ENCODE measurements at regions not wholly inside any gene's neighbourhood (a gene's known extent, or its start where the extent isn't known, plus 50 kb on each side); places are given as distances from the start of the nearest gene placed in this dataset.

DNA sequence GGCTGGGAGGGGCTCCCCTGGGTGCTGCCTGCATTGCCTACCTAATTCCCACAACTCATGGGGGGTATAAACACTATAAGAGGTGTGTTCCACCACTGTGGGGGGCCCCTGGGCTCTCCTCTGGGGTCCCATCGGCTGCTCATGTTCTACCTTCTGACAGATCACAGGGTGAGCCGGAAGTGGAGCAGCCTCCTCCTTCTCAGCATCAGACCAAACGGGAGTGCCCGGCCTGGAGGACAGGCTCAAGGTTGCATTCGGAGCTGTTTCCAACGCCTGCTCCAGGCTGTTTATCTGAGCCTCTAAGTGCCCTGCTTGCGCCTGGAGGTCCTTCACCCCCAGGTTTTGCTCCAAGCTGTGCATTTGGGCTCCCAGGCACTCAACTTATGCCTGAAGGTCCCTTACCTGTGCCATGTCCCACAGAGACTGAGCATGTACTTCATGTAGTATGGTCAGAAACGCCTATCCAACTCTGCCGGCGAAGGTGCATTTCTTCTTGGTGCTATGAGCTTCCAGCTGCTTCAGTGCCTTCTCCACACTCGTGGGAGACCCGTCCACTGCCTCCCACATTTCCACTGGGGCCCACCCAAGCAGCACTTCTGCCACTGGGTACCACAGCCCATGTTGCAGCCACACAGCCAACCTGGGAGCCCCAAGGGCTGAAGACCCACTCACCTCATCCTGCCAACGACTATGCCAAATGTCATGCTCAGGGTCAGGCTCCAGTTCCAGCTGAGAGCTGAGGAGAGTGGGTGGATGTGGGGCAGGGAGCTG is 232.1 kb downstream of the IGSF11 start:
- TF ChIP-seq, protein P1, sequence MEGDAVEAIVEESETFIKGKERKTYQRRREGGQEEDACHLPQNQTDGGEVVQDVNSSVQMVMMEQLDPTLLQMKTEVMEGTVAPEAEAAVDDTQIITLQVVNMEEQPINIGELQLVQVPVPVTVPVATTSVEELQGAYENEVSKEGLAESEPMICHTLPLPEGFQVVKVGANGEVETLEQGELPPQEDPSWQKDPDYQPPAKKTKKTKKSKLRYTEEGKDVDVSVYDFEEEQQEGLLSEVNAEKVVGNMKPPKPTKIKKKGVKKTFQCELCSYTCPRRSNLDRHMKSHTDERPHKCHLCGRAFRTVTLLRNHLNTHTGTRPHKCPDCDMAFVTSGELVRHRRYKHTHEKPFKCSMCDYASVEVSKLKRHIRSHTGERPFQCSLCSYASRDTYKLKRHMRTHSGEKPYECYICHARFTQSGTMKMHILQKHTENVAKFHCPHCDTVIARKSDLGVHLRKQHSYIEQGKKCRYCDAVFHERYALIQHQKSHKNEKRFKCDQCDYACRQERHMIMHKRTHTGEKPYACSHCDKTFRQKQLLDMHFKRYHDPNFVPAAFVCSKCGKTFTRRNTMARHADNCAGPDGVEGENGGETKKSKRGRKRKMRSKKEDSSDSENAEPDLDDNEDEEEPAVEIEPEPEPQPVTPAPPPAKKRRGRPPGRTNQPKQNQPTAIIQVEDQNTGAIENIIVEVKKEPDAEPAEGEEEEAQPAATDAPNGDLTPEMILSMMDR (conservative IDR thresholded peaks at IDR 0.05): no peak
- H3K9me3 ChIP-seq (ENCODE audit: control insufficient read depth, low read length): peaks cover 5% of the 10 kb centered on the region
- peaks cover 72% of the 10 kb centered on the region for H3K36me3 ChIP-seq (ENCODE audit: control insufficient read depth, insufficient read depth, low read length)
- Mint-ChIP-seq H3K4me1 (peaks cover 8% of the 10 kb centered on the region), H3K36me3 (ENCODE audit: low read depth) (peaks cover 2% of the 10 kb centered on the region), H3K27ac (no peak overlapping the region), H3K9me3 (peaks cover 7% of the 10 kb centered on the region), H3K4me3 (no peak overlapping the region), H3K27me3 (ENCODE audit: insufficient read depth) (no peaks in the 10 kb centered on the region)
- H3K27ac ChIP-seq (ENCODE audit: low read depth, low read length): no peak overlapping the region
- WGBS, 2 experiments (ENCODE audit: insufficient coverage in 1 of 2, insufficient read length in 1 of 2): 91% methylated on average over 7 to 13 of the region's 13 CpGs
- no peak overlapping the region for H3K9ac ChIP-seq (ENCODE audit: extremely low read depth, low read length, poor library complexity, severe bottlenecking)
- DNase-seq: no peak
- no peaks in the 10 kb centered on the region for H3K27me3 ChIP-seq (ENCODE audit: control insufficient read depth, insufficient read depth, low read length, poor library complexity, severe bottlenecking)
- peaks cover 4% of the 10 kb centered on the region for H3K4me1 ChIP-seq (ENCODE audit: control insufficient read depth, insufficient read depth, low read length)
- no peak overlapping the region for H3K4me3 ChIP-seq (ENCODE audit: low read length)

DNA sequence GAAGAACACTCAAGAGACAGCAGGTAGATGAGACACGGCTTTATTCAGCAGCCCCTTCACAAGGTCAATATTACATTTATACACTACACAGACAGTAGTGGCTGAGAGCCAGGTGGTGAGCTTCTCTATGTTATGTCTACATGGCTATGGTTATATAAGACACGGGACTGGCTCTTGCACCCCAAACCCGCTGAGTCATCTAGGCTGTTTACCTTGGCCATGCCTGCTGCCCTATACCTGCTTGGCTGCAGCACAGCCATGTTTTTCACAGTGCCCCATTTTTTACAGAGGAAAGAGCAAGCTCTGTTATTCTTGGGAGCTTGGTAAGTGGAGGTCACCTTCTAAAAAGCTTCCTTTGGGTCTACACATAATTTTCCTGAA is 231.6 kb downstream of the IGSF11 start:
- Histone ChIP-seq H3K36me3 (ENCODE audit: control insufficient read depth, insufficient read depth, low read length) (peaks cover 72% of the 10 kb centered on the region), H3K9ac (ENCODE audit: extremely low read depth, low read length, poor library complexity, severe bottlenecking) (no peak overlapping the region), H3K4me3 (ENCODE audit: low read length) (no peak overlapping the region), H3K4me1 (ENCODE audit: control insufficient read depth, insufficient read depth, low read length) (peaks cover 4% of the 10 kb centered on the region), H3K9me3 (ENCODE audit: control insufficient read depth, low read length) (peaks cover 6% of the 10 kb centered on the region), H3K27ac (ENCODE audit: low read depth, low read length) (no peak overlapping the region), H3K27me3 (ENCODE audit: control insufficient read depth, insufficient read depth, low read length, poor library complexity, severe bottlenecking) (no peaks in the 10 kb centered on the region)
- 92 to 100% methylated on average over 1 to 3 of the region's 3 CpGs for WGBS, 2 experiments (ENCODE audit: insufficient coverage in 1 of 2, insufficient read length in 1 of 2)
- TF ChIP-seq, protein P1 (conservative IDR thresholded peaks at IDR 0.05): no peak
- no peak for DNase-seq
- peaks cover 2% of the 10 kb centered on the region for H3K36me3 Mint-ChIP-seq (ENCODE audit: low read depth)
- H3K9me3 Mint-ChIP-seq: peaks cover 8% of the 10 kb centered on the region
- H3K4me3 Mint-ChIP-seq: no peak overlapping the region
- H3K27ac Mint-ChIP-seq: no peak overlapping the region
- H3K4me1 Mint-ChIP-seq: peaks cover 9% of the 10 kb centered on the region
- H3K27me3 Mint-ChIP-seq (ENCODE audit: insufficient read depth): no peaks in the 10 kb centered on the region

DNA sequence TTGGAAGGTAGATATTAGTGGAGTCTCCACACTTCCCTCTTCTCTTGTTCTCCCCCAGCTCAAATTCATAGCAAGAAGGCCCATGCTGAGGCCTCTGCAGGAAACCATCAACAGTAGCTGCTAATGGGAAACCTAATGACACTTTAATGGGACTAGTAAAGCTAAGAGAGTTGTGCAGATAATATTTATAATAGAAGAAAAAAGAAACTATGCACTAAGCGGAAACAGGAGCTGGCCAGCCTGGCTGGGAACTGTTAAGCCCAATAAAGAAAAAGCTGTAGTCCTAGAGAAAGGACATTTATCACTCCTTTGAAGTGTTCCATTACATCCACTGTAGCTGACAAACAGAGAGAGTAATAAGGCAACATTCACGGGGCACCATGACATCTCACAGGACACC is 229.6 kb downstream of the IGSF11 start:
- no peak for DNase-seq
- H3K27me3 Mint-ChIP-seq (ENCODE audit: insufficient read depth): no peaks in the 10 kb centered on the region
- H3K4me3 Mint-ChIP-seq: no peak overlapping the region
- peaks cover 4% of the 10 kb centered on the region for H3K4me1 ChIP-seq (ENCODE audit: control insufficient read depth, insufficient read depth, low read length)
- H3K4me3 ChIP-seq (ENCODE audit: low read length): peak overlapping the region; percentile 39
- TF ChIP-seq, protein P1 (conservative IDR thresholded peaks at IDR 0.05): no peak
- no peak overlapping the region for H3K27ac ChIP-seq (ENCODE audit: low read depth, low read length)
- peaks cover 6% of the 10 kb centered on the region for H3K9me3 ChIP-seq (ENCODE audit: control insufficient read depth, low read length)
- H3K9me3 Mint-ChIP-seq: peaks cover 12% of the 10 kb centered on the region
- no peak overlapping the region for H3K9ac ChIP-seq (ENCODE audit: extremely low read depth, low read length, poor library complexity, severe bottlenecking)
- peaks cover 54% of the 10 kb centered on the region for H3K36me3 ChIP-seq (ENCODE audit: control insufficient read depth, insufficient read depth, low read length)
- WGBS, 2 experiments (ENCODE audit: insufficient coverage in 1 of 2, insufficient read length in 1 of 2): 80 to 94% methylated on average over 1 to 2 of the region's 2 CpGs
- H3K27me3 ChIP-seq (ENCODE audit: control insufficient read depth, insufficient read depth, low read length, poor library complexity, severe bottlenecking): no peaks in the 10 kb centered on the region
- H3K36me3 Mint-ChIP-seq (ENCODE audit: low read depth): peaks cover 2% of the 10 kb centered on the region
- H3K27ac Mint-ChIP-seq: no peak overlapping the region
- peaks cover 17% of the 10 kb centered on the region for H3K4me1 Mint-ChIP-seq

Data from endodermal cell (in vitro differentiated cells).